Chondrocyte (in vitro differentiated cells): ENCODE measurements at regions not wholly inside any gene's neighbourhood (a gene's known extent, or its start where the extent isn't known, plus 50 kb on each side); places are given as distances from the start of the nearest gene placed in this dataset.
A peak's percentile ranks its signal among the peaks of the same experiment; 100 is the strongest.

Experiments used
- DNase-seq: peaks from one replicate; pipeline ENCODE4 v3.0.0; 2021; ENCODE audit warnings: mixed read lengths, low spot score
- H3K27ac Mint-ChIP-seq: one replicate; pipeline ENCODE4 v1.8.0; 2021; ENCODE audit warnings: mild to moderate bottlenecking, moderate library complexity, mixed read lengths; ENCODE audit not compliant: unreplicated experiment
- H3K27me3 Mint-ChIP-seq: 2 replicates; pipeline ENCODE4 v1.8.0; 2021; ENCODE audit warnings: low read depth, mixed read lengths
- H3K36me3 Mint-ChIP-seq: 2 replicates; pipeline ENCODE4 v1.8.0; 2021; ENCODE audit warnings: low read depth, mixed read lengths
- H3K4me1 Mint-ChIP-seq: 2 replicates; pipeline ENCODE4 v1.8.0; 2021; ENCODE audit warnings: low read depth, mild to moderate bottlenecking, mixed read lengths
- H3K4me3 Mint-ChIP-seq: one replicate; pipeline ENCODE4 v1.8.0; 2021; ENCODE audit warnings: mild to moderate bottlenecking, moderate library complexity, mixed read lengths; ENCODE audit not compliant: unreplicated experiment
- H3K9me3 Mint-ChIP-seq: 2 replicates; pipeline ENCODE4 v1.8.0; 2021; ENCODE audit warnings: low read depth, mixed read lengths
- CTCF ChIP-seq: fragments of 200-600 bp; sonication (generic); IDR thresholded peaks from 2 replicates; pipeline ENCODE4 v1.5.0; 2021; ENCODE audit warnings: antibody characterized with exemption, mild to moderate bottlenecking, moderate library complexity

- DNase-seq = no peak
- no peak for TF ChIP-seq CTCF
- Mint-ChIP-seq H3K9me3 (peaks cover 5% of the 10 kb centered on the region), H3K4me3 (no peak overlapping the region), H3K27ac (no peak overlapping the region), H3K36me3 (peaks cover 4% of the 10 kb centered on the region), H3K4me1 (no peaks in the 10 kb centered on the region), H3K27me3 (peaks cover 6% of the 10 kb centered on the region)
Measured at GRCh38 chr7:132713893-132714292, 137.6 kb upstream of the PLXNA4 start.

GRCh38 chr7:132709971-132710567 lies 133.8 kb upstream of the PLXNA4 start:
- peak; percentile 82 for TF ChIP-seq CTCF
- H3K4me3 Mint-ChIP-seq = no peak overlapping the region
- DNase-seq = no peak

GRCh38 chr7:132708470-132708869 lies 132.2 kb upstream of the PLXNA4 start:
- no peak for TF ChIP-seq CTCF
- Mint-ChIP-seq H3K9me3 (no peaks in the 10 kb centered on the region), H3K27ac (no peak overlapping the region), H3K4me3 (no peak overlapping the region), H3K4me1 (no peaks in the 10 kb centered on the region), H3K27me3 (peaks cover 1% of the 10 kb centered on the region), H3K36me3 (no peaks in the 10 kb centered on the region)
- DNase-seq = no peak

More at GRCh38 chr7:132709971-132710567, 133.8 kb upstream of the PLXNA4 start:
- H3K4me1 Mint-ChIP-seq = no peaks in the 10 kb centered on the region
- no peak overlapping the region for H3K27ac Mint-ChIP-seq
- peaks cover 5% of the 10 kb centered on the region for H3K27me3 Mint-ChIP-seq
- no peaks in the 10 kb centered on the region for H3K36me3 Mint-ChIP-seq
- H3K9me3 Mint-ChIP-seq = no peaks in the 10 kb centered on the region

GRCh38 chr7:132705146-132705545 lies 128.9 kb upstream of the PLXNA4 start:
- no peak overlapping the region for H3K27ac Mint-ChIP-seq
- H3K4me1 Mint-ChIP-seq = no peaks in the 10 kb centered on the region
- no peak for TF ChIP-seq CTCF
- H3K9me3 Mint-ChIP-seq = no peaks in the 10 kb centered on the region
- H3K27me3 Mint-ChIP-seq = peaks cover 1% of the 10 kb centered on the region
- DNase-seq = no peak
- H3K4me3 Mint-ChIP-seq = no peak overlapping the region
- no peaks in the 10 kb centered on the region for H3K36me3 Mint-ChIP-seq

- Mint-ChIP-seq H3K4me1 (no peaks in the 10 kb centered on the region), H3K27me3 (peaks cover 2% of the 10 kb centered on the region), H3K27ac (no peak overlapping the region), H3K9me3 (no peaks in the 10 kb centered on the region), H3K36me3 (no peaks in the 10 kb centered on the region), H3K4me3 (no peak overlapping the region)
- DNase-seq = no peak
- TF ChIP-seq CTCF = no peak
Measured at GRCh38 chr7:132703742-132704141, 127.5 kb upstream of the PLXNA4 start.
